HG03457 (cell line): ENCODE measurements at regions not wholly inside any gene's neighbourhood (a gene's known extent, or its start where the extent isn't known, plus 50 kb on each side); places are given as distances from the start of the nearest gene placed in this dataset.

Experiments used
- ATAC-seq: cut with Tn5 transposase; IDR thresholded peaks from one replicate; pipeline ENCODE4 v1.9.1; 2021; ENCODE audit warnings: moderate number of reproducible peaks; ENCODE audit not compliant: unreplicated experiment

DNA sequence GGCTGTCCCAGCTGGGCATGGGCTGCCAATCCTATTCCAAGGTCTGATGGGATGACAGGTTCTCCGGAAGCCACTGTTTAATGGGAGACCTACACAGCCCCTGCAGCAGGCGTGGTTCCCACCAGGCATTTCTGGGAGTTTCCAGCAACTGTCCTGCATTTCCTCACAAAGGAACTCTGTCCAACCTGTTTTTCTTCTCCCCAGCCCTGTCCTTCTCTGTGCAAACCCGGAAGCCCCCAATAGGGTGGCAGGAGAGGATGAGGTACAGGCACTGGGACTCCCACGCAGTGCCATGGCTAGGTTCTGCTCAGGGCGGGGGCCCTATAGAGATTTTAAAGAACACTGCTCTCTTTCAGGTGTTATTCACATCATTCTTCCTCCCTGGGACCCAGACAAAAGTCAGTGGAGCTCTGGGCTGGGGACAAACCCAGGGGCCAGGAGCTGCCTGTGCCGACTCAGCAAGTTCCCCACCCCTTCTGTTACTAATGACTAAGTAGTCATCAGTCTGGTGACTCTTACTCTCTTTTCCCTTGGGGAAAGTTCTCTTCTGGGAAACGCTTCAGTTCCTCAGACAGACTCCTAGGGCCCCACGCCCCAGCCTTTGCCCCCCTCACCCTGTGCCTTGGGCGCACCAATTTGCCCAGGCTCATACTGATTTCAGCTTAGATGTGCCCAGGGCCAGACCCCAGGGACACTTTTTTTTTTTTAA lies 97.7 kb downstream of the CD47 start:
- no peak for ATAC-seq

DNA sequence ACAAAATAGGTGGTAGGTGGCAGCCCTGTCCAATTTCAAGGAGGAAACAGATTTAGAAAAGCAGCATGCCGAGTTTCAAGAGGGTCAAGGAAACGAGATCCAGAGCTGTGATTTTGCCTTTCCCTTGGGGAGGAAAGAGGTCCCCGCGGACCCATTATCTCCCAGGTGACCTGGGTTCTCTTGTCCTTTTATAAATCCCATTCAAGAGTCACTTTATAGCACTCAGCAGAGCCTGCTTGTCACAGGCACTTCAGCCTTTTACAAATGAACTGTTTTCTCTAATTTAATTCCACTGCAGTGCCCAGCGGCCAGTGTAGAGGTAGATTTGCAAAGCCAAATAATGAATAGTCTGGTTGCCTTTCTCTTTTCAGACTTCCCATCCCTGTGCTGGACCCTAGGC lies 99.9 kb downstream of the CD47 start:
- ATAC-seq = no peak

DNA sequence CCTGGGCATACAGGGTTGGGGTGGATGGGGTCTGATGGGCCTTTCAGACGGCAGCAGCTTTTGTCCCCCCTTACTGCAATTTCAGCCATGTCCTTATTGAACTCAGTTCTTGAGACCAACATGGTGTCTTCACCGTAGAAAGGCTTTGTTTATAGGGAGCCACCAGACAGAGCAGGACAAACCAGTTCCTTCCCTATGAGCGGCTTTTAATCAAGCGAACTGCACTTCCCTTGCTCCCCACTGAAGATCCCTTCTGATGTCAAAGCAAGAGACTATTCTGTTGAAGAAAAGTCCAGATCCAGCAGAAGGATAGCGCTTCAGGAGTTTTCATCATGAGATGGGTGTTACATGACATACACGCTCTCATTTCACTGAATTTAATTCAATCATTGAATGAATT lies 100.4 kb downstream of the CD47 start:
- ATAC-seq = no peak

DNA sequence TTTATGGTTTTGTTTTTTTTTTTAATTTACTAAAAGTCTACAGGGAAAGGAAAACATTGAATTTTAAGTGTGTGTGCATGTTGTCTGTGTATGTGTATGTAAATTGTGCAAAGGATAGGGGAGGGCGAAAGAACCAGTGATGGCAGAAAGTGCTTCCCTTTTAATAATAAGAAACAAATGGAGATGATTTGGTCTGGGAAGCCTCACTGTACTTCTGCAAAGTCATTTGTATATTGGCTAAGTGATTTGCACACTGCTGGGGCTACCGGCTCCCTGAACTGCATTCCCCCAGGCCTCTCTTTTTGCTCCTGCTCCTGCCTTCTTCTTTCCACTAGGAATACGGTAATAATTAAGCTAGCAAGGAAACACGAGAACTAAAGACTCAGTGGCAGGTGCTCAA lies 101.2 kb downstream of the CD47 start:
- ATAC-seq = no peak

DNA sequence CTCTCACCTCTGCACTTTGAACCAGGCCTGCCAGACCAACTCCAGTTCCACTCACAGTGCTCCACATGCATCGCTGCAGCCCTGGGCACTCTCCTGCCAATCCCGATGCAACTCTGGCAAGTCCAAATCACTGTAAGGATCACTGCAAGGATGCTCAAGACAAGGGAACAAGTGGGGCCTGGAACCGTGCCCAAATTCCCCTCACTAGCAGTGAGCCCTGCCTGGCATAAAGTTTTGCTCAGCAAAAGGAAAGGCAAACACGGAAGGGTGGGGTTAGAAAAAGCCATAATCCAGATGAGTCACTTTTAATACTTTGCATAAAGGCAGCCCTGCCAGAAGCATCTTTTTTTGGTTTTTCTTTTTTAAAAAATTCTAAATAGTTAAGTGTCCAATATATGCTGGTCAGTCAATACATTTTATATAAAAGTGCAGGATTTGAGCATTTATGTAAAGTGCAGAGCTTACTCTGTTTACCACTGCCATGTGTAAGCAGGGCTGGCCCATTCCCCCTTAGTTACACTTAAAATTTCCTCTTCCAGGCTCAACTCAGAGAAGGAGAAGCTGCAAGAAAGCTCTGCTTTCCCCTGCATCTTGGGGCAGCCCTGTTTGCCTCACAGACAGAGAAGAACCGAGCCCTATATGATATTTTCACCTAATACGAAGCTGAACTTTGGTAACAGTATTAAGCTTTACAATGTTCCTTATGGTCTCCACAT lies 102.2 kb downstream of the CD47 start:
- no peak for ATAC-seq

DNA sequence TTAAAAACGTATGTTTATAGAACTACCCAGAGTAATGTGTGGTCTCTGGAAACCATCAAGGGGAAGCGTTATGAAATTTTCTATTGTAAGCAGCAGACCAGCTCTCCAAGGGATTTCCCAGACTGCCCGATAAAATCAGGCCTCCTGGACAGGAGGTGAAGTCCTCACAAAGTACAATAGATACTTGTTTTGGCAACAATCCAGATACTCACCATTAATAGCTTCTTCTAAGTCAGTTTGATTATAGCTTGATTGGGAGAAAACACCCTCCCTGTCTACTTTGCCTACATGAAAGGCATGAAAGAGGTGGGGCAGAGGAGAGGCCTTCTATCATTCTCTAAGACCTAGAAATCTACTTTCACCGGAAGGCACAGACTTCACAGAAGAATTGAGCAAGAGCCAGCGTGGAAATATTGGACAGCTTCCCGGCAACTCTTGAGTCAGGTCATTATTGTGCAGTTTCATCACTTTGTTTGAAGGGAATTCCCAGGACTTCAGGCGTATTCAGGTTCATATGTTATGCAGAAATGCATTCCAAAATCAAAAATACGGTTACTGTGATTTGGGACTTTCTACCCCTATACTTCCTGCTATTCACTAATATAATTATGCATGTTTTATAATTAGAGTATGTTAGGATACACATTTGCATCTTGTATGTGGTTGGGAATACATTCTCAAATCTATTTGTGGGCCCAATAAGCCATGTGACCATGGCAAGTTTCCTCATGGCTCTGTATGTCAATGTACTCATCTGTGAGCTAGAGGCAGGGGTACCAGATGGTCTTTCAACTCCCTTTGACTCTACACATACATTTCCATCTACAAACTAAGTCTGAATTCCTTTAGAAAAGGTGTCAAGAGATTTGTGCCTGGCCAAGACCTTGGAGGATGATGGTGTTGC lies 103.5 kb downstream of the CD47 start:
- no peak for ATAC-seq

DNA sequence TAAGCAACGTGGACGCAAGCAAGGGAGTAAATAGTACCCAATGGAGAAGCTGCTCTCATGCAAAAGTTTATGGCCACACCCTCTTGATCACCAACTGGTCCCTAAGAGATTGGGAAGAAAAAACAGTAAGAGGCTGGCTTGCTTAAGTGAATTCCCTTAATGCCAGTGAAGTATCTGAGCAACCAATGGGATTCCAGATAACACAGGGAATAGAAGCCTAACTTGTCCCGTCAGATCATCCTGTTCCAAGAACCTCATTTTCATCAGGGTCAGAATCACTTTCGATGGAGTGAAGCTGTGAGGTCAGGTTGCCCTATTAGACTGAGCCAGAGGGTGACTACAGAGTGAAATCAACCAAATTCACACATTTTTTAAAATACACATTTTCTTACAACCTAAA lies 104.3 kb downstream of the CD47 start:
- ATAC-seq = no peak

DNA sequence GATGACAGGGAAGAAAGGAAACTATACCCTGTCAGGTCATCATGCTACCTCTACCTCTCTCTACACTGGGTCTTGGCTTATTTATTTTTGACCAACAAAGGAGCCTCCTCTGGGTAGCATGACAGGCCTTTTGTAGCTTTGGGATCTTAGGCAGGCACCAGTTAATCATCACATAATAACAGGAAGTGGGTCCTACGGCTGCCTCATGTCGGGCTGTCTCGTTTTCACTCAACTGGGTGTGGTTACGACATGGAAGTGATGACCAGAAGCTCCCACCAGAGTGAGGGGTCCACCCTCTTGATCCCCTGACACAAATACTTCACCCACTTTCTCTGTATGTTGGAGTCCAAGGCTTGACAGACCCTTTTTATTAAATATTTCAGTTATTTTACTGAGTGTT lies 105.3 kb downstream of the CD47 start:
- ATAC-seq = peak; percentile 99

DNA sequence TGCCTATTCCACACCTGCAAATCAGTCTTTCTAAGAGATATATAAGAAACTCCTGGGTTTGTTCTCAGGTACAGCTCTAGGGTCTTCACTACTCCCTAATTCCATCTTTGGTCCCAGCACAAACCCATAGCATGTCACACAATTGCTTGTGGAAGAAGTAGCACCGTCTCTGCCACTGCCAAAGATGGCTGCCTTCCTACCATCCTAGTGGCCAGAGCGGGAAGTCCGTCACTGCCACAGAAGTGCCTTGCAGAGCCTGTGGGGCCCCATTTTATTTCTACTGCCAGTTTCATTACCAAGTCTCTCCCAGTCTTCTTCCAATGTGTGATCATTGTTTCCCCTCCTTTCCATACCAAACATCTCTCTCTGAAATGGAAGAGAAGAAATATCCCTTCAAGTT lies 107.6 kb downstream of the CD47 start:
- no peak for ATAC-seq

DNA sequence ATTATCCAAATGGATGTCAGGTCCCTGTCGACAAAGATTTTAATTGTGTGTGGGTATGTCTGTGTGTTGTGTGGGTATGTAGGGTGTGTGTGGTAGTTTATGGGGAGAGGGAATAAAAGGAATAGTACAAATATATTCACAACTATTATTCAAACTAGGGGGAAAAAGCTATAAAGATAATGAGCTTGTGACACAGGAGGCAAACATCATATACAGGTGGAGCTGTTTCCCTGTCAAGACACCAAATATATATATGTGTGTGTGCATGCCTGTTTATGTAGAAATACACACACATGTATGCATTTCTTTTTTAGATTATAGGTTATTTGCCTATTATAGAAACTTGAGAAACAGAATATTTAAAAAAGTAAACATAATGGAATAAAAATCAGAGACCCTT lies 108.7 kb downstream of the CD47 start:
- no peak for ATAC-seq

DNA sequence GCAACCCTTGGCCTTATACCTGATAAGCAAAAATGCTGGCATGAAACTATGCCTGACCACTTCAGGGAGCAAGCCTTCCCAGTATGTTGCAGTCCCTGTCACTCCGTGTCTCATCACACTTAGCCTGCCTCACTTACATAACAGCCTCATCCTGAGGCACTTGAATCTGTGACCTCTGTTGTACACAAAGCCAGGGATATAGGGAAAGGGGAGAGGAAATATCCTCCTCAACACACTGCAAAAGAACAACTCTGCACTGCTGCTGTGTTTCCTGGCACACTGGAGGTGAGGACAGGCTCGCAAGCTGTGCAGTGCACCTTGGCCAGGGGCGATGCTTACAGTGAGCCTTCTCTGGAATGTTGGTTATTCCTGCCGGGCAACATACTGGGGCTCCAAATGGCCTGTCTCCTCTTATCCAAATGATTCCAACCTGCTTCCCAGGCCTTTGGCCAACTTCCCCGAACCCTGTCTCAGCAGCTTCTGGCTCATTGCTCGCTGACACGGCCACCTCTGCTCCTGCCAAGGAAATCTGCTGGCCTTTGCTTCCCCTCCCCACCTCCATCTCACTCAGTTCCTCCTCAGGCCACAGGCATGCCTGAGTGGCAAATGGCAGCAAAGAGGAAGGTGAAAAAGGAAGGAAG lies 109.2 kb downstream of the CD47 start:
- no peak for ATAC-seq

DNA sequence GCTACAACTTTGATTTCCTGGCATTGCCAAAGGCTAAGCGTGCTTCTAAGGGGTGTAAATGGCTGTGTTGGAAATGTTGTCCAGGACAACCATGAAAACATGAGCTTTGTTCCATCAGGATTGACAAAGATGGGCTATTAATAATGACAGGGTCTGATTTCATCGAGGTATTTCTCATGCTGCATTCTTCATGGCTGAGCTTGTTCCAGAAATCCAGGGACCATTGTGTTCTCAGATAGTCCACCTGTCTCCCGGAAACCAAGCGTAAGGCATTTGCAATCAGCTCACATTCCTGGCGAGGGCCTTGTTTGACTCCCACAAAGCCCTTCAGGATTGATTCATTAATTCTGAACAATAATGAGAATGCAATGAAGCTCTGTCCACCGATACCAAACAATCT lies 111.3 kb downstream of the CD47 start:
- ATAC-seq = no peak

DNA sequence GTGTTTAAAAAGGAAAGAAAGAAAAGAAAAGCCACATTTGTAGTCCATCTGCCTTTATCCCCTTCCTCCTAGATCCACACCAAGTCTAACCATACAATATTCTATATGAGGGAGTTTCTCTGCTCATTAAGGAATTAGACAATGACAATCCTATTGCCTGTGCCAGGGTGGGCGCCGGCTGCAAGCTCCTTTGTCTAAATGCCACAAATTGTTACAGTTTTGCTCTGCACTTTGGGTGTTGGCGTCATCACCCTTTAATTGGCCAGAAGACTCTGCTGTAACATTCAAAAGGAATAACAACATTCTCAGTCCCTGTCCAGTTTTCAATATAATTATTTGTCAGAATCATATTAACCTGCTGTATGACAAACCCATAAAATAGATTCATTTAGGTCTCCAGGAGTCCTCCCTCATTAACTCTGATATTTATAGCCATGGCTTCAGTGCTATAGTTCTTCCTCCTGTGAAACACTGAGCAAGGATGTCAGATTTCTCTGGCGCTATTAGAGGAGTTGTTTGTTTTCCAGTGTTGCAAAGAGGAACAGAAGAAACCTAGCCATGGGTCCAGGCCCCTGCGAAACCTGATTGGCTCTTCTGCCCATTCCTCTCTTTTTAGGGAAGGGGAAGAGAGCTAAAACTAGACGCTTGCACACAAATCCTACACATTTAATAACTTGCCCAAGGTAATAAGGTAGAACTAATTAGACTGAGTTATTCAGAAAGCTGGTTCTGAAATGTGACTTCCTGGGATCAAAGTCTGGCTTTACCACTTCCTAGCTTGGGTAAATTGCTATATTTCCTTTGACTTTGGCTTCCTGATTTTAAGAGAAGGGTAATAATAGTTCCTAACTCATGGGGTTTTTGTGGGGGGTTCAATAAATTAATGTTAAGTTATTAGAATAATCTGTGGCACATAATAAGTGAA lies 112.4 kb downstream of the CD47 start:
- ATAC-seq = no peak

DNA sequence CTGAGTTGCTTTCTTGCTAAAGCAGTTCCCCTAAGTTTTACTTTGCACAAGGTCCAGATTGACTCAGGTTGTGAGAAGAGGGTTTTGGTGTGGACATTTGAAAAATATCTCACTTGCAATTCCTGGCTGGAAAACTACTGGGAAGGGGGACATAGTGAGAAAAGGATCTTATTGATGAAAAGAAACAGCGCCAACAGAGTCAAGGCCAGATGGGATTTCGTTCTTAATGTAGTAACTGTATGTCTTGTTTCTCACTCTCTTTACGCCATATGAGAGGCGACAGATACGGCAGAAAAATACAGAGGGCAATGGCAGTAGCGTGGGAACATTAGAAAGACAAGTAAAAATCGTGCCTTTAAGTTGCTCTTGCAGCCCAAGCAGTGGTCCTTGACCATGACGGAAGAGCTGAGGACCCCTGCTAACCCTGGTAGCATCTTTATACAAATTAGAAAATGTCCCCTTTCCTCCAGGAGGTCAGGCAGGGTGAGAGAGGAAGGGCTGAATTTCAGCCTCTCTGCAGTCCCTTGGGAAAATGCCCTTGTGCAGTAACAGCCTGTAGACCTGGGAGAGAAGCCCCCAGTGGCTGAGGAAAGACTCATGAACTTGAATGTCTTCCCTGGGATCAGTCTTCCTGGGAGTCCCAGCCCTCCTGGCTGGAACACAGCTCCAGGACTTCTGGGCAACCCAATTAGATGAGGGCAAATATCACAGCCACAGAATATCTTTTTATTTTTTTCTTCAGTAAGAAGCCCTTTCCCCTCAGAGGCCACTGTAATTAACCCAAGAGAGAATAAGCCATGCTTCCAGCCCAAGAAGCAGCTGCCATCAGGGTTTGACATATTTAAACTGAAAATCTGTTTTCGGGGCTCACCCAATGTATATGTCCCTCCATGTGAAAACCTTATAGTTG lies 113.4 kb downstream of the CD47 start:
- no peak for ATAC-seq

DNA sequence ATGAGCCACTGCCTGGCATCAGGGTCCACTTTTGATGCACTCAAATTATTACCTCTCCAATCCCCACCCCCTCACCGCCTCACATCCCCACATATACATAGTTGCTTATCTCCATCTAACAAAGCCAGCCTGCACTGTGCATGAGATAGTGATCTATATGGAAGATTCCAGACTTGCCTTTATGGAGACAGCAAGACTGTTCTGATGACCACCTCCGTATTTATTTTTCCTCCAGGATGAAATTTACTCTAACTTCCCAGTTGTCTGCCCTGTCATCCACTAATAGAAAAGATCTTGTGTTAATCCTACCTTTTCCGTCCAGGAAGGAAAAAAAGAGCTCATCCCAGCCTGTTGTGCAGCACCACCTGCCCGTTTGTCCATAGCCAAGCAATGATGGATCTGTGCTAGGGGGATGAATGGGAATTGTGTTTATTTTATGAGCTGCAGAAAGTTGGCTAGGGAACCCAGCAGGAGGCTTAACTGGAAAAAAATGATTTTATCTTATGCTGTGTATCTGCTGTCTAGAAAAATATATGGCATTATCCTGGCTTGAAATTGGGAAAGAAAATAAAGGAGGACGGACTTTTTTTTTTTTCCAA lies 114.5 kb downstream of the CD47 start:
- ATAC-seq = no peak

DNA sequence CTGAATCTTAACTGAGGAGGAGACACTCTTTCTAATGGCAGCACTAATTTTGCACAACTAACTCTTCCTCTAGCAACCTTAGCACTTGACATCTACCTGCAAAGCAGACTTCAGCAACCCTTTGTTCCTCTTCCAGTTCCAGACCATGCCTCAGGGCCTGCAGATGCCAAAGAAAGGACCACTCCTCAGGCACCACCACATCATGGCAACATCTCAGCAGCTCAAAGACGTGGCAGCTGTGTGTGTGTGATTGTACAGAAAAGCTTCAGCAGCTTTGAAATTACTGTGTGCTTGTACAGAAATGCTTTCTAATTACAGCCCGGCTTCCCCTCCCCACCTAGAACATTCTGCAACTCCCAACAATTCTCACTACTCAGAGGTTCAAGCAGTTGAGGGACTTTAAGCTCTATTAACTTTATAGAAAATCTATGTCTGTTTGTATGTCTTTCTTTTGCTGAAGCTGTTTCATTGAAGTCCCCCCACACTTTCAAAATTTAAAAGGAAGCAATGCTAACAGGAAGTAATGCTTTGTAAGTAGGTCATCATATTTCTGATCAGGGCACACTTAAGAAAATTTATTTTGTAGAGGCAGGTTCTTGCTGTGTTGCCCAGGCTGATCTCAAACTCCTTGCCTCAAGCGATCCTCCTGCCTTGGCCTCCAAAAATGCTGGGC lies 115.2 kb downstream of the CD47 start:
- ATAC-seq = no peak

DNA sequence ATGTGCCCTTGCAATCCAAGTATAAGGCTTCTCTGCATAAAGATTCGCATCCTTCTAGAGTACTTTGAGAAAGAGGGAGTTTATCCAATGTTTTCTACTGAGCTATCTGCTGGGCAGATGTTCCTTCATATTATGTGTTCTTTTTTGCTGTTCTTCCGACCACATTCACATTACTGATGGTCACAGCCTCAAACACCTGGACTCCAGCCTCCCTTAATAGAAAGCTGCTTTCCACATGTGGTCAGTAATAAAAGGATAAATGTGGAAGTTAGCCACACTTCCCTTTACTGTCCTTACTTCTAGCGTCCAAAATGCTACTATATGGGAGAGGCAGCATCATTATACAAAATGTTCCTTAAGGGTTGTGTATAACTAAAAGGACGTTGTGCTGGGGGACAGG lies 116.9 kb downstream of the CD47 start:
- ATAC-seq = no peak

DNA sequence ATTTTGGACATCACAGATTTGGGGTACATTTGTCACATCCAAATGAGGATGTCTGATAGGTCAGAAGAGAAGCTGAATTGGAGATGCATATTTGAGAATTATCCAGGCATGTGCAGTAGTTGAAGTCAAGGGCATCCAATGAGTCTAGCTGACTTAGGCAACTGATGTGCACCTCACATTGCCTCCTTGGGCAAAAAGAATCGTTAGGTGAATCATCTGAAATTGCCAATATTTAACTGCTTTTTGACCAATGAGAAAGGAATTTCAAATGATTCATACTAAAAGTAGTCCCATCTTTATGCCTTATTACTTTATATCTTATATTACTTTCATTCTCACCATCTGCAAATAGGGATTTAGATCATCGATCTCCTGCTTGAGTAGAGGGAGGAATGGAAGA lies 117.7 kb downstream of the CD47 start:
- ATAC-seq = no peak
